ENCODE measurements at regions not wholly inside any gene's neighbourhood (a gene's known extent, or its start where the extent isn't known, plus 50 kb on each side); places are given as distances from the start of the nearest gene placed in this dataset.

- no peaks in the 10 kb centered on the region for H3K4me1 Mint-ChIP-seq (ENCODE audit: low read depth, unreplicated experiment)
- no peak overlapping the region for H3K4me3 ChIP-seq (ENCODE audit: insufficient read depth, low read depth, low read length)
- peaks cover 15% of the 10 kb centered on the region for H3K27me3 Mint-ChIP-seq (ENCODE audit: low read depth, unreplicated experiment)
- no peak overlapping the region for H3K27ac Mint-ChIP-seq (ENCODE audit: unreplicated experiment)
- FAIRE-seq (no peak), DNase-seq (ENCODE audit: low read depth) (no peak)
- H3K4me2 ChIP-seq (ENCODE audit: low read length): no peak overlapping the region
- H3K79me2 ChIP-seq (ENCODE audit: insufficient read depth, low read length): no peaks in the 10 kb centered on the region
- no peak overlapping the region for H3K4me3 Mint-ChIP-seq (ENCODE audit: unreplicated experiment)
- no peak overlapping the region for H2AFZ ChIP-seq (ENCODE audit: low read depth, low read length)
- H3K27me3 ChIP-seq (ENCODE audit: insufficient read depth, low read length): no peaks in the 10 kb centered on the region
- H3K9ac ChIP-seq (ENCODE audit: low read length): no peak overlapping the region
- H3K9me3 ChIP-seq (ENCODE audit: insufficient read depth, low read depth, low read length): peaks cover 6% of the 10 kb centered on the region
- H4K20me1 ChIP-seq (ENCODE audit: insufficient read depth, low read length): no peaks in the 10 kb centered on the region
- H3K36me3 Mint-ChIP-seq (ENCODE audit: low read depth, unreplicated experiment): no peaks in the 10 kb centered on the region
- no peak overlapping the region for H3K27ac ChIP-seq (ENCODE audit: low read depth, low read length)
- TF ChIP-seq EZH2 (IDR thresholded peaks at IDR 0.05; ENCODE audit: insufficient read depth, low read length) (no peak), CTCF (IDR thresholded peaks at IDR 0.05; ENCODE audit: insufficient read depth, low read depth, low read length) (no peak)
- no peaks in the 10 kb centered on the region for H3K36me3 ChIP-seq (ENCODE audit: insufficient read depth, low read length)
- H3K4me1 ChIP-seq (ENCODE audit: insufficient read depth, low read length): no peaks in the 10 kb centered on the region
- H3K9me3 Mint-ChIP-seq (ENCODE audit: unreplicated experiment): no peaks in the 10 kb centered on the region
These were observed 325.2 kb downstream of the FGF9 start for GRCh38 chr13:21996049-21996448.

DNA sequence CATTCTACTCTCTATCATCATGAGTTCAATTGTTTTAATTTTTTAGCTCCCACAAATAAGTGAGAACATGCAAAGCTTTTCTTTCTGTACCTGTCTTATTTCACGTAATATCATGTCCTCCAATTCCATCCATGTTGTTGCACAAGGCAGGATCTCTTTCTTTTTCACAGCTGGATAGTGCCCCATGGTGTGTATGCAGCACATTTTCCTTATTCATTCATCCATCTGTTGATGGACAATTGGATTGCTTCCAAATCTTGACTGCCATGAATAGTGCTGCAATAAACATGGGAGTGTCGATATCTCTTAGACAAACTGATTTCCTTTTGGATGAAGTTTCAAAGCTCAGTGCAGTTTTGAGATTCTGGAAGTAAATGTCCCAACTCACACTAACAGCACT is 326.9 kb downstream of the FGF9 start:
- H3K4me1 Mint-ChIP-seq (ENCODE audit: low read depth, unreplicated experiment): no peaks in the 10 kb centered on the region
- no peak overlapping the region for H3K27ac Mint-ChIP-seq (ENCODE audit: unreplicated experiment)
- FAIRE-seq: no peak

More for the DNA sequence above, 326.9 kb downstream of the FGF9 start:
- Mint-ChIP-seq H3K9me3 (ENCODE audit: unreplicated experiment) (no peaks in the 10 kb centered on the region), H3K4me3 (ENCODE audit: unreplicated experiment) (no peak overlapping the region), H3K27me3 (ENCODE audit: low read depth, unreplicated experiment) (peaks cover 12% of the 10 kb centered on the region), H3K36me3 (ENCODE audit: low read depth, unreplicated experiment) (no peaks in the 10 kb centered on the region)
- Histone ChIP-seq H4K20me1 (ENCODE audit: insufficient read depth, low read length) (no peaks in the 10 kb centered on the region), H3K27ac (ENCODE audit: low read depth, low read length) (no peak overlapping the region), H3K4me3 (ENCODE audit: insufficient read depth, low read depth, low read length) (no peak overlapping the region), H3K4me1 (ENCODE audit: insufficient read depth, low read length) (no peaks in the 10 kb centered on the region), H3K36me3 (ENCODE audit: insufficient read depth, low read length) (no peaks in the 10 kb centered on the region), H2AFZ (ENCODE audit: low read depth, low read length) (no peak overlapping the region), H3K4me2 (ENCODE audit: low read length) (no peak overlapping the region), H3K9me3 (ENCODE audit: insufficient read depth, low read depth, low read length) (peaks cover 9% of the 10 kb centered on the region), H3K79me2 (ENCODE audit: insufficient read depth, low read length) (no peaks in the 10 kb centered on the region), H3K27me3 (ENCODE audit: insufficient read depth, low read length) (no peaks in the 10 kb centered on the region), H3K9ac (ENCODE audit: low read length) (no peak overlapping the region)
- DNase-seq (ENCODE audit: low read depth): no peak
- TF ChIP-seq CTCF (IDR thresholded peaks at IDR 0.05; ENCODE audit: insufficient read depth, low read depth, low read length): no peak
- TF ChIP-seq EZH2 (IDR thresholded peaks at IDR 0.05; ENCODE audit: insufficient read depth, low read length): no peak
